ENCODE measurements at regions not wholly inside any gene's neighbourhood (a gene's known extent, or its start where the extent isn't known, plus 50 kb on each side); places are given as distances from the start of the nearest gene placed in this dataset.

- peak; percentile 49 for TF ChIP-seq MAX (IDR thresholded peaks at IDR 0.05; ENCODE audit: insufficient read depth, insufficient read length)
- TF ChIP-seq CTCF (IDR thresholded peaks at IDR 0.05; ENCODE audit: extremely low read depth in 1 of 2, insufficient read depth in 1 of 2, low read depth in 1 of 2, low read length in 2 of 2): no peak
- TF ChIP-seq GATA2 (IDR thresholded peaks at IDR 0.05; ENCODE audit: insufficient read depth, insufficient read length, low read depth, low read length): peak; percentile 15
- TF ChIP-seq POLR2A (IDR thresholded peaks at IDR 0.05; ENCODE audit: low read depth, low read length): no peak
- no peak for TF ChIP-seq POLR2AphosphoS5 (IDR thresholded peaks at IDR 0.05; ENCODE audit: insufficient read depth, low read depth, low read length)
- TF ChIP-seq MYC (IDR thresholded peaks at IDR 0.05; ENCODE audit: low read depth, low read length): no peak
- no peak for TF ChIP-seq EZH2 (IDR thresholded peaks at IDR 0.05; ENCODE audit: borderline replicate concordance, low read depth, low read length, severe bottlenecking)
- no peak for TF ChIP-seq FOS (IDR thresholded peaks at IDR 0.05; ENCODE audit: borderline replicate concordance, insufficient read depth, low read length)
Measured at GRCh38 chrX:45806410-45807121, 605.9 kb upstream of the DIPK2B start.
